ENCODE measurements at regions not wholly inside any gene's neighbourhood (a gene's known extent, or its start where the extent isn't known, plus 50 kb on each side); places are given as distances from the start of the nearest gene placed in this dataset.

GRCh38 chr1:106817575-106817974, 238.9 kb upstream of the PRMT6 start:
- TF ChIP-seq CTCF (IDR thresholded peaks at IDR 0.05; ENCODE audit: low read depth, low read length, missing control alignments), result no peak
- in situ Hi-C loops (cut with HindIII; ENCODE audit: low sequenced_read_pairs), result no loop called here
- no peak for DNase-seq (ENCODE audit: low read depth)
- H3K4me3 ChIP-seq (ENCODE audit: low read depth, low read length), result no peak overlapping the region

- H3K4me3 ChIP-seq (ENCODE audit: low read depth, low read length), result no peak overlapping the region
- no peak for DNase-seq (ENCODE audit: low read depth)
- no peak for TF ChIP-seq CTCF (IDR thresholded peaks at IDR 0.05; ENCODE audit: low read depth, low read length, missing control alignments)
- in situ Hi-C loops (cut with HindIII; ENCODE audit: low sequenced_read_pairs), result no loop called here
These were observed 225.0 kb upstream of the PRMT6 start for GRCh38 chr1:106831511-106831910.

- H3K4me3 ChIP-seq (ENCODE audit: low read depth, low read length), result no peak overlapping the region
- TF ChIP-seq CTCF (IDR thresholded peaks at IDR 0.05; ENCODE audit: low read depth, low read length, missing control alignments), result no peak
- in situ Hi-C loops (cut with HindIII; ENCODE audit: low sequenced_read_pairs), result no loop called here
- no peak for DNase-seq (ENCODE audit: low read depth)
These were observed 219.8 kb upstream of the PRMT6 start for GRCh38 chr1:106836708-106837107.

- H3K4me3 ChIP-seq (ENCODE audit: low read depth, low read length), result no peak overlapping the region
- TF ChIP-seq CTCF (IDR thresholded peaks at IDR 0.05; ENCODE audit: low read depth, low read length, missing control alignments), result no peak
- DNase-seq (ENCODE audit: low read depth), result no peak
- in situ Hi-C loops (cut with HindIII; ENCODE audit: low sequenced_read_pairs), result no loop called here
These were observed 213.0 kb upstream of the PRMT6 start for GRCh38 chr1:106843518-106843917.

- no peak overlapping the region for H3K4me3 ChIP-seq (ENCODE audit: low read depth, low read length)
- TF ChIP-seq CTCF (IDR thresholded peaks at IDR 0.05; ENCODE audit: low read depth, low read length, missing control alignments), result no peak
- in situ Hi-C loops (cut with HindIII; ENCODE audit: low sequenced_read_pairs), result no loop called here
- DNase-seq (ENCODE audit: low read depth), result no peak
These were observed 209.8 kb upstream of the PRMT6 start for GRCh38 chr1:106846656-106847055.

- no peak overlapping the region for H3K4me3 ChIP-seq (ENCODE audit: low read depth, low read length)
- DNase-seq (ENCODE audit: low read depth), result no peak
- in situ Hi-C loops (cut with HindIII; ENCODE audit: low sequenced_read_pairs), result no loop called here
- no peak for TF ChIP-seq CTCF (IDR thresholded peaks at IDR 0.05; ENCODE audit: low read depth, low read length, missing control alignments)
These were observed 195.4 kb upstream of the PRMT6 start for GRCh38 chr1:106861110-106861509.

- no peak for TF ChIP-seq CTCF (IDR thresholded peaks at IDR 0.05; ENCODE audit: low read depth, low read length, missing control alignments)
- DNase-seq (ENCODE audit: low read depth), result no peak
- in situ Hi-C loops (cut with HindIII; ENCODE audit: low sequenced_read_pairs), result no loop called here
- H3K4me3 ChIP-seq (ENCODE audit: low read depth, low read length), result no peak overlapping the region
These were observed 187.6 kb upstream of the PRMT6 start for GRCh38 chr1:106868828-106869227.
